Thoracic aorta (tissue), 2 donors: ENCODE measurements at regions not wholly inside any gene's neighbourhood (a gene's known extent, or its start where the extent isn't known, plus 50 kb on each side); places are given as distances from the start of the nearest gene placed in this dataset.

Experiments used
- ATAC-seq: fragments of 150-250 bp; one replicate; pipeline ENCODE4 v1.8.0; 2017; ENCODE audit warnings: low read depth; ENCODE audit not compliant: insufficient number of reproducible peaks, low FRiP score
- DNase-seq: peaks from one replicate; pipeline ENCODE4 v3.0.0-alpha.2; 2020; ENCODE audit warnings: low spot score
- H3K27ac ChIP-seq, 2 donors: fragments of 200-600 bp; sonication (generic); 1 replicate in 1 of 2; 2 replicates in 1 of 2; pipeline ENCODE4 v1.5.1; 2016; ENCODE audit warnings: mild to moderate bottlenecking in 2 of 2, moderate library complexity in 2 of 2
- H3K27me3 ChIP-seq: fragments of 200-600 bp; sonication (generic); replicated peaks from 2 replicates; pipeline ENCODE4 v1.6.0; 2016; ENCODE audit warnings: mild to moderate bottlenecking; ENCODE audit not compliant: insufficient read depth
- H3K36me3 ChIP-seq: fragments of 200-600 bp; sonication (generic); one replicate; pipeline ENCODE4 v1.5.1; 2016
- H3K4me1 ChIP-seq, 2 donors: fragments of 200-600 bp; sonication (generic); 1 replicate in 1 of 2; 2 replicates in 1 of 2; pipeline versions ENCODE4 v1.5.1 to v1.6.0; 2016; ENCODE audit warnings: low read depth in 2 of 2, mild to moderate bottlenecking in 1 of 2; ENCODE audit not compliant: control insufficient read depth in 1 of 2
- H3K4me3 ChIP-seq: fragments of 200-600 bp; sonication (generic); 2 replicates; pipeline ENCODE4 v1.5.1; 2016; ENCODE audit warnings: mild to moderate bottlenecking
- H3K9me3 ChIP-seq: fragments of 200-600 bp; sonication (generic); 2 replicates; pipeline ENCODE4 v1.5.1; 2016
- TF ChIP-seq, protein P1 (sequence below): fragments of 200-600 bp; sonication (generic); IDR thresholded peaks from one replicate; pipeline ENCODE4 v1.5.1; 2019; ENCODE audit warnings: antibody characterized with exemption

DNA sequence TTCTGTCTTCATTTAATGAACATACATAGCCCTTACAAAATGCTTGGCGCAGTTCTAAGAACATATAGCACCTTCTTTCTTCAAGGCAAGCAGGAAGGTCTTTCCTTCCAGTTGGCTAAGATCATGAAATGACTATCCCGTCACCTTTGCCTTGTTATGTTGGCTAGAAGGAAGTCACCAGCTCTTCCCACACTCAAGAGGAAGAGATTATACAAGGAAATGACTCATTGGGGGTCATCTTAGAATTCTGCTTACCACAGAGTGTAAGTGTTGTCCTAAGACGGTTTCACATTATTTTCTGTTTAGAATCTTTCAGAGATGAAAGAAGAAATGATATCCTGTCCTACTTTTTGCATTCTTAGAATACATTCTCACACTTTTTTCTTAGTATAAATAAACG, 808.0 kb upstream of the LUZP2 start:
- DNase-seq, result no peak
- TF ChIP-seq, protein P1, sequence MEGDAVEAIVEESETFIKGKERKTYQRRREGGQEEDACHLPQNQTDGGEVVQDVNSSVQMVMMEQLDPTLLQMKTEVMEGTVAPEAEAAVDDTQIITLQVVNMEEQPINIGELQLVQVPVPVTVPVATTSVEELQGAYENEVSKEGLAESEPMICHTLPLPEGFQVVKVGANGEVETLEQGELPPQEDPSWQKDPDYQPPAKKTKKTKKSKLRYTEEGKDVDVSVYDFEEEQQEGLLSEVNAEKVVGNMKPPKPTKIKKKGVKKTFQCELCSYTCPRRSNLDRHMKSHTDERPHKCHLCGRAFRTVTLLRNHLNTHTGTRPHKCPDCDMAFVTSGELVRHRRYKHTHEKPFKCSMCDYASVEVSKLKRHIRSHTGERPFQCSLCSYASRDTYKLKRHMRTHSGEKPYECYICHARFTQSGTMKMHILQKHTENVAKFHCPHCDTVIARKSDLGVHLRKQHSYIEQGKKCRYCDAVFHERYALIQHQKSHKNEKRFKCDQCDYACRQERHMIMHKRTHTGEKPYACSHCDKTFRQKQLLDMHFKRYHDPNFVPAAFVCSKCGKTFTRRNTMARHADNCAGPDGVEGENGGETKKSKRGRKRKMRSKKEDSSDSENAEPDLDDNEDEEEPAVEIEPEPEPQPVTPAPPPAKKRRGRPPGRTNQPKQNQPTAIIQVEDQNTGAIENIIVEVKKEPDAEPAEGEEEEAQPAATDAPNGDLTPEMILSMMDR, result no peak
- Histone ChIP-seq H3K9me3 (no peaks in the 10 kb centered on the region), H3K4me1 (no peaks in the 10 kb centered on the region), H3K27ac (no peak overlapping the region), H3K36me3 (no peaks in the 10 kb centered on the region), H3K27me3 (no peaks in the 10 kb centered on the region), H3K4me3 (no peak overlapping the region)
- no peak for ATAC-seq

DNA sequence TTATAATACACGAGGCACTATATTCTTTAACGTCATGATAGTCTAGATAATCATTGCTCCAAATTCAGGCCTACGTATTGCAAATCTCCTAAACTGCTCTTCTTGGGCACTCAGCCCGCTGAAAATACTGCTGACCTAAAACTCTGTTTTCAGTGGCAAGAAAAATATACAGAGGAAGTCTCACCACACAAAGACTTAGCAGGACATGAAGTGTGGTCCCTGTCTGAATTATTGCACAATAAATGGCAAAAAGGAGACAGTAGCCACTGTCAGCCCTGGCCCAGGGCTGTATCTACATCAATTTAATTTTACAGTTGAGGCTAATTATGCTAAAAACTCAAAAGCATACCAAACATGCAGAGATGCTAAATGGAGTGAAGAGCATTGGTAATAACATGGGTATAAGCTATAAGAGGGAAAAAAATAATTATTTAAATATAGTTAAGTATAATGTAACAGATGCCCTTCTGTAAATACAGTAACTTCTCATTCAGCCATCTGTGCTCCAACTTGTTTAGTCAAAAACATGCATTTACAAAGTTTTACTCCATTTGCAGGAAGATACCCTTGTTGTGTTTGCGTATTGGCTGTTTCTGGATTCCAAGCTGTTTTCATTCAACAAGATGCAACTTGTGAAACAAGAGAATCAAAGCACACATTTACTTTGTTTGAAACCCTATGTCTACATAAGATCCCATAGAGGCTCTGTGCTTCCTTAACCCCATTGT, 800.0 kb upstream of the LUZP2 start:
- H3K4me1 ChIP-seq, result no peaks in the 10 kb centered on the region
- H3K27ac ChIP-seq, result no peak overlapping the region
- no peak overlapping the region for H3K4me3 ChIP-seq
- no peaks in the 10 kb centered on the region for H3K36me3 ChIP-seq
- no peaks in the 10 kb centered on the region for H3K9me3 ChIP-seq
- DNase-seq (no peak), ATAC-seq (no peak)
- TF ChIP-seq, protein P1, result no peak
- H3K27me3 ChIP-seq, result no peaks in the 10 kb centered on the region

DNA sequence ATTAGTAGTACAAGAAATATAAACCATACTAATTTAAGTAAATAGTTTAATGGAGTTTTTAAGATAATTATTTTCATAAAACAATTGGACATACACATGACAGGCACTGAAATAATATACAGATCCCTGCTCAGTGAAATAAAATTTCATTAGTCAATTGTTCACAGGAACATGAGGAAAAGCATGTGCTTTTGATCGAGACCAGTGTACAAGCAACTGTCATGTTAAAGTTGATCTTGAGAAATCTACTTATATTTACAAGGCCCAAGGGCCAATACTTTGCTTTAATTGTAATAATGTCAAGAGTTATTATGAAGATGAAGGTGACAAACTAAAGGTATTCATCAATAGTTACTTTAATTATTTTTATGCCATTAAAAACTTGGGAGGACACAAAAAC, 792.7 kb upstream of the LUZP2 start:
- no peak overlapping the region for H3K4me3 ChIP-seq
- H3K27ac ChIP-seq, result no peak overlapping the region
- no peak for ATAC-seq
- H3K9me3 ChIP-seq, result no peaks in the 10 kb centered on the region
- TF ChIP-seq, protein P1, result no peak
- no peaks in the 10 kb centered on the region for H3K27me3 ChIP-seq
- DNase-seq, result no peak
- no peaks in the 10 kb centered on the region for H3K36me3 ChIP-seq
- H3K4me1 ChIP-seq, result no peaks in the 10 kb centered on the region

DNA sequence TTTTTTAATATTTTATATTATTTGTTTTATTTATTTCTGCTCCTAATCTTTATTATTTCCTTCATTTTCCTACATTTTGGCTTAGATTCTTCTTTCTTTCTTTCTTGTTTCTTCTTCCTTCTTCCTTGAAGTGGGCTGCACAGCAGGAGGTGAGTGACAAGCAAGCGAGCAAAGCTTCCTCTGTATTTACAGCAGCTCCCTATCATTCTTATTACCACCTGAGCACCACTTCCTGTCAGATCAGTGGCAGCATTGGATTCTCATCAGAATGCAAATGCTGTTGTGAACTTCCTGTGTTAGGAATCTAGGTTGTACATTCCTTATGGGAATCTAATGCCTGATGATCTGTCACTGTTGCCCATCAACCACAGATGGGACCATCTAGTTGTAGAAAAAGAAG, 784.9 kb upstream of the LUZP2 start:
- DNase-seq (no peak), ATAC-seq (no peak)
- TF ChIP-seq, protein P1, result no peak
- no peak overlapping the region for H3K27ac ChIP-seq
- H3K36me3 ChIP-seq, result no peaks in the 10 kb centered on the region
- H3K4me1 ChIP-seq, result no peaks in the 10 kb centered on the region
- H3K27me3 ChIP-seq, result no peaks in the 10 kb centered on the region
- H3K4me3 ChIP-seq, result no peak overlapping the region
- H3K9me3 ChIP-seq, result no peaks in the 10 kb centered on the region

DNA sequence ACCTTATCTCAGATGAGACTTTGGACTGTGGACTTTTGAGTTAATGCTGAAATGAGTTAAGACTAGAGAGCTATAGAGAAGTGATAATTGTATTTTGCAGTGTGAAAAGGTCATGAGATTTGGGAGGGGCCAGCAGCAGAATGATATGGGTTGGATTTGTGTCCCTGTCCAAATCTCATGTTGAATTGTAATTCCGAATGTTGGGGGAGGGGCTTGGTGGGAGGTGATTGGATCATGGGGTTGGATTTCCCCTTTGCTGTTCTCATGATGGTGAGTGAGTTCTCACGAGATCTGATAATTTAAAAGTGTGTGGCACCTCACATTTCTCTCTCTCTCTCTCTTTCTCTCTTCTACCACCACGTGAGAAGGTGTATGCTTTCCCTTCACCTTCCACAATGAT, 777.8 kb upstream of the LUZP2 start:
- Histone ChIP-seq H3K27ac (no peak overlapping the region), H3K9me3 (no peaks in the 10 kb centered on the region), H3K36me3 (no peaks in the 10 kb centered on the region), H3K4me1 (no peaks in the 10 kb centered on the region), H3K27me3 (no peaks in the 10 kb centered on the region), H3K4me3 (no peak overlapping the region)
- DNase-seq (no peak), ATAC-seq (no peak)
- TF ChIP-seq, protein P1, result no peak
